ENCODE measurements at regions not wholly inside any gene's neighbourhood (a gene's known extent, or its start where the extent isn't known, plus 50 kb on each side); places are given as distances from the start of the nearest gene placed in this dataset.
"Not testable (repeated sequence)": the region's sequence is repeated elsewhere in the genome, so short reads cannot be mapped to it uniquely, and the experiment has no call there.

DNA sequence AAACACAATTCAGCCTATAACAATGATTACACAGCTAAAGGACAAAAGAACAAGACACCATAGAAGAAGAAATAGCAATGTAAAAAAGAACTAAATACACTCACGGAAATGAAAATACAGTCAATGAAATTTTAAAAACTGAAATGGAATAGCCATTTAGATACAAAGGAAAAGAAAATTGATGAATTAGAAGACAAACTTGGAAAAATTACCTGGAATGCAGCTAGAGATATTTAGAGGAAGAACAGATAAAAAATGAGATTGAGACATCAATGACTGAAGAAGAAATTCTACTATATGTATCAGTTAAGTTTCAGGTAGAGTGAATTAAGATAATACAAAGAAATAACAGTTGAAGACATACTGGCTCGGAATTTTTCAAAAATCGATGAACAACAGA is 430.4 kb upstream of the NR5A2 start:
- H3K36me3 ChIP-seq = no peaks in the 10 kb centered on the region
- TF ChIP-seq, protein P1, sequence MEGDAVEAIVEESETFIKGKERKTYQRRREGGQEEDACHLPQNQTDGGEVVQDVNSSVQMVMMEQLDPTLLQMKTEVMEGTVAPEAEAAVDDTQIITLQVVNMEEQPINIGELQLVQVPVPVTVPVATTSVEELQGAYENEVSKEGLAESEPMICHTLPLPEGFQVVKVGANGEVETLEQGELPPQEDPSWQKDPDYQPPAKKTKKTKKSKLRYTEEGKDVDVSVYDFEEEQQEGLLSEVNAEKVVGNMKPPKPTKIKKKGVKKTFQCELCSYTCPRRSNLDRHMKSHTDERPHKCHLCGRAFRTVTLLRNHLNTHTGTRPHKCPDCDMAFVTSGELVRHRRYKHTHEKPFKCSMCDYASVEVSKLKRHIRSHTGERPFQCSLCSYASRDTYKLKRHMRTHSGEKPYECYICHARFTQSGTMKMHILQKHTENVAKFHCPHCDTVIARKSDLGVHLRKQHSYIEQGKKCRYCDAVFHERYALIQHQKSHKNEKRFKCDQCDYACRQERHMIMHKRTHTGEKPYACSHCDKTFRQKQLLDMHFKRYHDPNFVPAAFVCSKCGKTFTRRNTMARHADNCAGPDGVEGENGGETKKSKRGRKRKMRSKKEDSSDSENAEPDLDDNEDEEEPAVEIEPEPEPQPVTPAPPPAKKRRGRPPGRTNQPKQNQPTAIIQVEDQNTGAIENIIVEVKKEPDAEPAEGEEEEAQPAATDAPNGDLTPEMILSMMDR (IDR thresholded peaks at IDR 0.05) = no peak

DNA sequence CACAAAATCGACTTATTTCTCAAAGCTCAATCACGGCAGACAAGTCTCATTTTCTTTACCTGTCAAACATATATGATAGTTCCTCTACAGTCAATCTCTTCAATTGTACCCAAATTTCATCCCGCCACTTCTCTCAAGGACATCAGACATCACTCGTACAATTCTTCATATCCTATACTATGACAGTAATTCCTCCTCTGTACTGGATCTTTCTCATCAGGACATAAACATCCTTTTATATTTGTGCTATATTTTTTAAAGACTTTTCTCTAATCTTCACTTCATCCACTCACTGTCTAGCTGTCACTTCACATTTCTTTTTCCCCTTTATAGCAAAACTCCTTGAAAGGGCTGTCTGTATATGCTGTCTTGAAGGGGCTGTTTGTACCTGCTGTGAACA is 419.1 kb upstream of the NR5A2 start:
- no peak for DNase-seq
- Histone ChIP-seq H3K36me3 (no peaks in the 10 kb centered on the region), H3K4me1 (no peaks in the 10 kb centered on the region), H3K9me3 (no peaks in the 10 kb centered on the region), H3K27ac (no peak overlapping the region), H3K4me3 (no peak overlapping the region), H3K27me3 (no peaks in the 10 kb centered on the region)
- TF ChIP-seq, protein P1 (IDR thresholded peaks at IDR 0.05) = no peak
- ATAC-seq = no peak
- intact Hi-C loops (cut with DNase I) = no loop called here

More for the DNA sequence above, 430.4 kb upstream of the NR5A2 start:
- H3K27ac ChIP-seq = no peak overlapping the region
- H3K9me3 ChIP-seq = no peaks in the 10 kb centered on the region
- H3K27me3 ChIP-seq = no peaks in the 10 kb centered on the region
- no peaks in the 10 kb centered on the region for H3K4me1 ChIP-seq
- DNase-seq = no peak
- intact Hi-C loops (cut with DNase I) = no loop called here
- no peak for ATAC-seq
- H3K4me3 ChIP-seq = no peak overlapping the region

DNA sequence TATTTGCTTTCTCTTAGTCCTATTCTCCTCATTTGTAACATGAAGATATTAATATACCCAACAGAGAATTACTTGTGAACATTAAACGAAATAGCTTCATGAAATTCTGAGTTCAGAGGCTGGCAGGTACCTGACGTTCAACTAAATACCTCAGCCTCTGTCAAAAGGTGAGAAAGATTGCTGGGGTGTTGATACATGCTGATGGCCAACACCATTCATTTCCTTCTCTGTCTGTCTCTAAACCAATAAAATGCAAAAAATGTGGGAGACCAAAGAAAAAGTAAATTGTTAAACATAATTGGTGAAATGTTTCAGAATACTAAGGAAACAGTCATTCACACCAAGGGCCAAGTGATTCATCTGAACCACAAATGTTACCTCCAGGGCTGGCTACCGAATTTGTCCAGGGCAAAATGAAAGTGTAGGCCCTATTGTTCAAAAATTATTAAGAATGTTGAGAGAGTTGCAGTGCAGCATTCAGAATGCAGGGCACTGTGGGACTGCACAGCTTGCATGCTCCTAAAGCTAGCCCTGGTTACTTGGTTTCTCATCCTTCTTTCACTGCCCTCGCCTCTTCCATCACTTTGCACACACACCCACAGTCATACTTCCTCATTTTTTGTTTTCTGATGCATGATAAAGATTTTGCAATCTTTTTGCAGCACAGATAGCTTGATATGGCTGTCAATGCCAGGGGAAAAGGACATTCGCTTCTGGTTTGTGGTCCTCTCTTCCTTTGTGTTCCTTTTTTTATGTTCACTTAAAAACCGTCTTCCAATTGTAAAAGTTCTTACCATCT is 414.3 kb upstream of the NR5A2 start:
- Histone ChIP-seq H3K36me3 (no peaks in the 10 kb centered on the region), H3K27me3 (no peaks in the 10 kb centered on the region), H3K9me3 (no peaks in the 10 kb centered on the region), H3K4me1 (no peaks in the 10 kb centered on the region), H3K27ac (no peak overlapping the region), H3K4me3 (no peak overlapping the region)
- DNase-seq = no peak
- intact Hi-C loops (cut with DNase I) = no loop called here
- TF ChIP-seq, protein P1 (IDR thresholded peaks at IDR 0.05) = no peak
- peak; percentile 36 for ATAC-seq

DNA sequence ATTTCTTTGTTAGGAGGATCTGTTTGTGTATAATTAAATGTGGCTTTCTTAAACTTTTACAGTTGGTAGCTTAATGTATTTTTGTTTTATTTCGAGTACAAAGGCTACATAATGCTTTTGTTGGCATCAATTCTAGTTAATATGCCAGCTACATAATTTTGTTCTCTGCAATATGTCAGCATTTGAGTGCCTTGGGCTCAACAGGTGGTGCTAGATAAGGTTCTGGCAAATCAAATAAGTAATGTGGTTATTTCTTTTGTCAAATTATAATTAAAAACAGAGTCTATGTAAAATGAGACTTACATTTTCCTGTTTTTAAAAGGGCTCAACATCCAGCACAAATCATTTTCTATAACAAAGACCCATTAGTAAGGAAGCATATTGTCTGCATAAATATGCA is 410.6 kb upstream of the NR5A2 start:
- intact Hi-C loops (cut with DNase I) = no loop called here
- no peak for ATAC-seq
- H3K27me3 ChIP-seq = no peaks in the 10 kb centered on the region
- DNase-seq = no peak
- TF ChIP-seq, protein P1 (IDR thresholded peaks at IDR 0.05) = no peak
- no peaks in the 10 kb centered on the region for H3K36me3 ChIP-seq
- no peak overlapping the region for H3K4me3 ChIP-seq
- no peaks in the 10 kb centered on the region for H3K9me3 ChIP-seq
- H3K27ac ChIP-seq = no peak overlapping the region
- no peaks in the 10 kb centered on the region for H3K4me1 ChIP-seq

DNA sequence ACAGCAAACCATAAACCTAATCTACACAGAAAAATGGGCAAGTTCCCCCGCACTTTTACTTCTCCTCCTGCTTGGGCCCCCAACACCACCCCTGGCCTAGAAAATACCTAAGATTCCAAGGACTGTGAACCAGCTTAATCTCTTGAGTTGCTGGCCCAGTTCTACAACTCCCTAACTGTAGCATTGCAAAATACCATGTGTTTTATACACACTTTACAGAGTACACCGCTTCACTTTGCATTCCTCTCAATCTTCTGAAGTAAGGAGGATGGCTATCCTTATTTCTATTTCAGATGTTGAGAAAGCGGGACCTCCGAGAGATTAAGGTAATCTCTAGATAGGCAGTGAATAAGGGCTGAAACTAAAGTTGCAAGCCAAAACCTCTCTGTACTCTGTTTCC is 408.3 kb upstream of the NR5A2 start:
- DNase-seq = no peak
- Histone ChIP-seq H3K4me3 (no peak overlapping the region), H3K4me1 (no peaks in the 10 kb centered on the region), H3K9me3 (no peaks in the 10 kb centered on the region), H3K27me3 (no peaks in the 10 kb centered on the region), H3K36me3 (no peaks in the 10 kb centered on the region), H3K27ac (no peak overlapping the region)
- ATAC-seq = peak; percentile 42
- intact Hi-C loops (cut with DNase I) = no loop called here
- TF ChIP-seq, protein P1 (IDR thresholded peaks at IDR 0.05) = no peak

DNA sequence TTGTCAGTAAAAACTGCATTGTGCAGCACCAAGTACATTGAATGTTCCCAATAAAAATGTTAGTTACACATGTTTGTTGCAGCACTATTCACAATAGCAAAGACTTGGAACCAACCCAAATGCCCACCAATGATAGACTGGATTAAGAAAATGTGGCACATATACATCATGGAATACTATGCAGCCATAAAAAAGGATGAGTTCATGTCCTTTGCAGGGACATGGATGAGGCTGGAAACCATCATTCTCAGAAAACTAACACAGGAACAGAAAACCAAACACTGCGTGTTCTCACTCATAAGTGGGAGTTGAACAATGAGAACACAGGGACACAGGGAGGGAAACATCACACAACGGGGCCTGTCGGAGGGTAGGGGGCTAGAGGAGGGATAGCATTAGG is 401.3 kb upstream of the NR5A2 start:
- H3K4me3 ChIP-seq; DNase-seq; intact Hi-C loops (cut with DNase I); H3K27me3 ChIP-seq; H3K9me3 ChIP-seq; ATAC-seq; H3K4me1 ChIP-seq; H3K27ac ChIP-seq; H3K36me3 ChIP-seq: not testable (repeated sequence)

All from upper lobe of right lung (tissue), 1 donor.